ENCODE measurements at regions not wholly inside any gene's neighbourhood (a gene's known extent, or its start where the extent isn't known, plus 50 kb on each side); places are given as distances from the start of the nearest gene placed in this dataset.

- H3K9me3 ChIP-seq (ENCODE audit: insufficient read depth, low read depth): no peaks in the 10 kb centered on the region
- intact Hi-C loops (cut with micrococcal nuclease; ENCODE audit: unreplicated experiment): no loop called here
- H3K4me2 ChIP-seq: no peak overlapping the region
- POLR2A ChIA-PET (ENCODE audit: unreplicated experiment): no interaction called here
- CTCF ChIA-PET: no interaction called here
- no peak overlapping the region for H2AFZ ChIP-seq
- BruUV-seq (replicated peaks): no TSS peak
- no peak overlapping the region for H3K27ac ChIP-seq
- no peaks in the 10 kb centered on the region for H3K27me3 ChIP-seq (ENCODE audit: insufficient read depth, low read depth)
- H3K36me3 ChIP-seq (ENCODE audit: low read depth): no peaks in the 10 kb centered on the region
- TF ChIP-seq CTCF (conservative IDR thresholded peaks at IDR 0.05) (no peak), EZH2 (IDR thresholded peaks at IDR 0.05; ENCODE audit: low read depth) (no peak)
- H3F3A ChIP-seq (ENCODE audit: insufficient read depth, low read depth): no peaks in the 10 kb centered on the region
- no peaks in the 10 kb centered on the region for H3K4me1 ChIP-seq (replicated peaks; ENCODE audit: insufficient read depth)
- no peaks in the 10 kb centered on the region for H3K9me2 ChIP-seq (ENCODE audit: insufficient read depth)
- H4K20me1 ChIP-seq (ENCODE audit: insufficient read depth): no peaks in the 10 kb centered on the region
- H3K79me2 ChIP-seq (ENCODE audit: low read depth): no peaks in the 10 kb centered on the region
- H3K4me3 ChIP-seq: no peak overlapping the region
- DNase-seq: no peak
Observed at GRCh38 chr3:5466717-5467116, 279.2 kb downstream of the EDEM1 start.

- H3F3A ChIP-seq (ENCODE audit: insufficient read depth, low read depth): no peaks in the 10 kb centered on the region
- TF ChIP-seq CTCF (conservative IDR thresholded peaks at IDR 0.05) (no peak), EZH2 (IDR thresholded peaks at IDR 0.05; ENCODE audit: low read depth) (no peak)
- no peak overlapping the region for H3K4me3 ChIP-seq
- H3K27ac ChIP-seq: no peak overlapping the region
- CTCF ChIA-PET: no interaction called here
- H3K9me2 ChIP-seq (ENCODE audit: insufficient read depth): no peaks in the 10 kb centered on the region
- H3K36me3 ChIP-seq (ENCODE audit: low read depth): no peaks in the 10 kb centered on the region
- no TSS peak for BruUV-seq (replicated peaks)
- intact Hi-C loops (cut with micrococcal nuclease; ENCODE audit: unreplicated experiment): no loop called here
- H4K20me1 ChIP-seq (ENCODE audit: insufficient read depth): no peaks in the 10 kb centered on the region
- H3K79me2 ChIP-seq (ENCODE audit: low read depth): no peaks in the 10 kb centered on the region
- no peaks in the 10 kb centered on the region for H3K27me3 ChIP-seq (ENCODE audit: insufficient read depth, low read depth)
- no peak overlapping the region for H3K4me2 ChIP-seq
- no peaks in the 10 kb centered on the region for H3K4me1 ChIP-seq (replicated peaks; ENCODE audit: insufficient read depth)
- no peak for DNase-seq
- no peaks in the 10 kb centered on the region for H3K9me3 ChIP-seq (ENCODE audit: insufficient read depth, low read depth)
- POLR2A ChIA-PET (ENCODE audit: unreplicated experiment): no interaction called here
- H2AFZ ChIP-seq: no peak overlapping the region
Observed at GRCh38 chr3:5473471-5473870, 286.0 kb downstream of the EDEM1 start.

- TF ChIP-seq EZH2 (IDR thresholded peaks at IDR 0.05; ENCODE audit: low read depth) (no peak), CTCF (conservative IDR thresholded peaks at IDR 0.05) (no peak)
- CTCF ChIA-PET: interaction anchor here (0.5 kb wide), 1 partner anchor 20 kb away, joined by 6 read pairs; no protein-coding TSS in a partner anchor
- no TSS peak for BruUV-seq (replicated peaks)
Observed at GRCh38 chr3:5476403-5476802, 288.9 kb downstream of the EDEM1 start.

More at GRCh38 chr3:5476403-5476802, 288.9 kb downstream of the EDEM1 start:
- intact Hi-C loops (cut with micrococcal nuclease; ENCODE audit: unreplicated experiment): no loop called here
- no peak overlapping the region for H3K4me3 ChIP-seq
- no peak overlapping the region for H2AFZ ChIP-seq
- no peaks in the 10 kb centered on the region for H3K9me2 ChIP-seq (ENCODE audit: insufficient read depth)
- H3K27me3 ChIP-seq (ENCODE audit: insufficient read depth, low read depth): no peaks in the 10 kb centered on the region
- no peak overlapping the region for H3K27ac ChIP-seq
- H3K36me3 ChIP-seq (ENCODE audit: low read depth): no peaks in the 10 kb centered on the region
- H4K20me1 ChIP-seq (ENCODE audit: insufficient read depth): no peaks in the 10 kb centered on the region
- H3K4me2 ChIP-seq: no peak overlapping the region
- H3K9me3 ChIP-seq (ENCODE audit: insufficient read depth, low read depth): no peaks in the 10 kb centered on the region
- no peaks in the 10 kb centered on the region for H3F3A ChIP-seq (ENCODE audit: insufficient read depth, low read depth)
- POLR2A ChIA-PET (ENCODE audit: unreplicated experiment): no interaction called here
- no peaks in the 10 kb centered on the region for H3K79me2 ChIP-seq (ENCODE audit: low read depth)
- DNase-seq: no peak
- H3K4me1 ChIP-seq (replicated peaks; ENCODE audit: insufficient read depth): no peaks in the 10 kb centered on the region
